Nephron progenitor cell (in vitro differentiated cells): ENCODE measurements at regions not wholly inside any gene's neighbourhood (a gene's known extent, or its start where the extent isn't known, plus 50 kb on each side); places are given as distances from the start of the nearest gene placed in this dataset.

ENCODE experiments used
- DNase-seq: peaks from one replicate; pipeline ENCODE4 v3.0.0; 2021
- H3K27ac Mint-ChIP-seq: 2 replicates; pipeline ENCODE4 v1.8.0; 2021; ENCODE audit warnings: mild to moderate bottlenecking, moderate library complexity, mixed read lengths
- H3K27me3 Mint-ChIP-seq: 2 replicates; pipeline ENCODE4 v1.8.0; 2021; ENCODE audit warnings: mild to moderate bottlenecking, low read depth, mixed read lengths; ENCODE audit not compliant: poor library complexity
- H3K36me3 Mint-ChIP-seq: 2 replicates; pipeline ENCODE4 v1.8.0; 2021; ENCODE audit warnings: low read depth, mixed read lengths
- H3K4me1 Mint-ChIP-seq: 2 replicates; pipeline ENCODE4 v1.8.0; 2021; ENCODE audit warnings: mixed read lengths
- H3K4me3 Mint-ChIP-seq: 2 replicates; pipeline ENCODE4 v1.8.0; 2021; ENCODE audit warnings: mild to moderate bottlenecking, moderate library complexity, mixed read lengths
- H3K9me3 Mint-ChIP-seq: 2 replicates; pipeline ENCODE4 v1.8.0; 2021; ENCODE audit warnings: mild to moderate bottlenecking, moderate library complexity, mixed read lengths
- TF ChIP-seq, protein P1 (sequence below): fragments of 200-600 bp; sonication (generic); IDR thresholded peaks from 2 replicates; pipeline ENCODE4 v1.5.0; 2021; ENCODE audit warnings: antibody characterized with exemption

DNA sequence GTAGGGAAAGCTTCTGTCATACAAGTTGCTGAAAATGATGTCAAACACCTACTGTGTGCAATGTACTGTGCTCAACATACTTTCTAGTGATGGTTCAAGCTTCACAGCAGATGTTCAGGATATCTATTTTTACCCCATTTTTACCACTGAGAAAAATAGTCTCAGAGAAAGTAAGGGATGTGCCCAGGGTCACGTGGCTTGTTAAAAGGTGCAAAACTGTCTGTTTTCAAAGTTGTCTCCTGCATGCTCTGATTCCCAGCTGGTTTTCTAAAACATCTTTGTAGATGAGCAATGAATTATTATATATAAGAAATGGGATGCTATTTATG lies 145.5 kb upstream of the LHCGR start:
- DNase-seq = no peak
- peaks cover 10% of the 10 kb centered on the region for H3K27me3 Mint-ChIP-seq
- peaks cover 3% of the 10 kb centered on the region for H3K9me3 Mint-ChIP-seq
- no peaks in the 10 kb centered on the region for H3K36me3 Mint-ChIP-seq
- no peak overlapping the region for H3K27ac Mint-ChIP-seq
- TF ChIP-seq, protein P1, sequence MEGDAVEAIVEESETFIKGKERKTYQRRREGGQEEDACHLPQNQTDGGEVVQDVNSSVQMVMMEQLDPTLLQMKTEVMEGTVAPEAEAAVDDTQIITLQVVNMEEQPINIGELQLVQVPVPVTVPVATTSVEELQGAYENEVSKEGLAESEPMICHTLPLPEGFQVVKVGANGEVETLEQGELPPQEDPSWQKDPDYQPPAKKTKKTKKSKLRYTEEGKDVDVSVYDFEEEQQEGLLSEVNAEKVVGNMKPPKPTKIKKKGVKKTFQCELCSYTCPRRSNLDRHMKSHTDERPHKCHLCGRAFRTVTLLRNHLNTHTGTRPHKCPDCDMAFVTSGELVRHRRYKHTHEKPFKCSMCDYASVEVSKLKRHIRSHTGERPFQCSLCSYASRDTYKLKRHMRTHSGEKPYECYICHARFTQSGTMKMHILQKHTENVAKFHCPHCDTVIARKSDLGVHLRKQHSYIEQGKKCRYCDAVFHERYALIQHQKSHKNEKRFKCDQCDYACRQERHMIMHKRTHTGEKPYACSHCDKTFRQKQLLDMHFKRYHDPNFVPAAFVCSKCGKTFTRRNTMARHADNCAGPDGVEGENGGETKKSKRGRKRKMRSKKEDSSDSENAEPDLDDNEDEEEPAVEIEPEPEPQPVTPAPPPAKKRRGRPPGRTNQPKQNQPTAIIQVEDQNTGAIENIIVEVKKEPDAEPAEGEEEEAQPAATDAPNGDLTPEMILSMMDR = no peak
- peaks cover 15% of the 10 kb centered on the region for H3K4me1 Mint-ChIP-seq
- H3K4me3 Mint-ChIP-seq = no peak overlapping the region

DNA sequence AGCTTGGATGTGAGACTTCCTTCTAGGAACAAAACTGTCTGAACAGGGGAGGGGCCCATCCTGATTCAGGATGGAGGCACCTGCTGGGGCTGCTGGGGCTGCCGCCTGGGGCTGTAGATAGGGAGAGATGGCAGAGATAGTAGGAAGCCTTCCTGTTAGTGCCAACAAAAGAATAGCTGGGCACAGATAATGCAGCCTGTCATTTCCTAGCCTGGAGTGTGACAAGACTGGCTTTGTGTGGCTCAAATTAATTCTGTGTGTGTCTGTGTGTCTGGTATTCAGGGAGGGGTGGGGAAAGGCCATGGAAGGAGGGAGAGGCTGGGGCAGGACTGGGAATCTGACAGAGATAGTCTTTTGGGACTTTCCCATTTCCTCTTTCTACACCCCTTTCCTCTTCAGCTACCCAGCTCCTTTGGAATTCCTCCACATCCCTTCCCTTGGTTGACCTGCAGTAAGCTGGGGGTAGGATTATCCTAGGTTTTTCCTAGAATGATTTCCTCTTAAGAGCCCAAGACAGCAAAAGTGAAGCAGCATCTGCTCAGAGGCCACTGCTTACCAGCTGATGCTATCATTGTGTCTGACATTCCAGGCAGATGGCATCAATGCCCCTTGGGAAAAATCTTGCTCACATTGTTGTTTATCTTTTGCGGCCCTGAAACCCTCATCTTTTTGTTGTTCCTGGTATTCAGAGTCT lies 144.9 kb upstream of the LHCGR start:
- H3K9me3 Mint-ChIP-seq = peaks cover 3% of the 10 kb centered on the region
- H3K4me1 Mint-ChIP-seq = peaks cover 10% of the 10 kb centered on the region
- H3K4me3 Mint-ChIP-seq = no peak overlapping the region
- no peak for DNase-seq
- no peak overlapping the region for H3K27ac Mint-ChIP-seq
- TF ChIP-seq, protein P1 = no peak
- peaks cover 10% of the 10 kb centered on the region for H3K27me3 Mint-ChIP-seq
- H3K36me3 Mint-ChIP-seq = no peaks in the 10 kb centered on the region

DNA sequence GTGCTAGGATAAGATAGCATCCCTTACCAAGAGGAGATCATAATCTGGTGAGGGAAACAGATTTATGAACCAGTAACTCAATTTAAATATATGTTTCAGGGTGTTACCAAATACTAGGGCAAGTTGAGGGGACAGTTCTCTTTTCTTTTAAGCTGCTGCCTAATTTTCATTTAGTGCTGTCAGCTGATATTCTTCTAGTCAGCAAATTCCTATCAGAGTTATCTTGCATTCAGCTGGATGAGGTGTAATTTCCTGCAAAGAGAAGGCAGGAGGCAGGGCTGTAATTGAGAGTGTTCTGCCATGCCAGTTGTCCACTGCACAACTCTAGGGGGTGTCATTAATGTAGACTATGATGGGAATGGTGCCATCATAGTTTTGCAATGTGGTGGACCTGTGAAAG lies 141.3 kb upstream of the LHCGR start:
- DNase-seq = no peak
- H3K27ac Mint-ChIP-seq = no peak overlapping the region
- H3K27me3 Mint-ChIP-seq = peaks cover 8% of the 10 kb centered on the region
- H3K4me1 Mint-ChIP-seq = peaks cover 8% of the 10 kb centered on the region
- TF ChIP-seq, protein P1 = no peak
- H3K36me3 Mint-ChIP-seq = no peaks in the 10 kb centered on the region
- no peak overlapping the region for H3K4me3 Mint-ChIP-seq
- peaks cover 3% of the 10 kb centered on the region for H3K9me3 Mint-ChIP-seq

DNA sequence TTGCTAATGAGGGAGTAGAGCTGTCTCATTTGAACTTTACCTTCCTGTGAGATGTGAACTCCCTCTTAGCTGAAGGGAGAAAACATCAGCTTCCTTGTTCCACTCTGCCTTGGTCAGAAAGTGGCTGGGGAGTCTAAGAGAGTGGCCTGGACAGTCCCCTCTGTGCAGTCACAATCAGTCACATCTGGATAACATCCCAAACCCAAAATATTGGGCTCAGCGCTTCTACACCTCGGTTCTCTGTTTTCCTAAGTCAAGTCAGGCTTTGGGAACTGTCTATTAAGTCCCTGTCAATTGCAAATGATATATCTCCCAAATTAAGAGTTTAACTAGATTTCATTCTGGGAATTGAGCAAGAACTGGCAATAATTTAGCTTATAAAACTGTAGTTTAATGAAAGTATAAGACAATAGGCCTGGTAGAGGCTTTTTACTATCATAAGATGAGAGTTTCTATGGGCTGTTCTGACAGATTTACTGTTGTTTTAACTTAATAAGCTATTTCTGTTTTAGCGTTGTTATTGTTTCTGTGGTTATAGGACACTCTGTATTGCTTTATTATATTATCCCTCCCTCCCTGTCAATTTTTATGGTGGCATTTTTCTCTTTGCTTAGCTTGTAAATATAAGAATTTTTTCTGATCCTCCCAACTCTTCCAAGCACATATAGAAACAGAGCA lies 135.1 kb upstream of the LHCGR start:
- H3K36me3 Mint-ChIP-seq = no peaks in the 10 kb centered on the region
- H3K27ac Mint-ChIP-seq = no peak overlapping the region
- peaks cover 4% of the 10 kb centered on the region for H3K4me1 Mint-ChIP-seq
- TF ChIP-seq, protein P1 = no peak
- H3K9me3 Mint-ChIP-seq = no peaks in the 10 kb centered on the region
- peaks cover 8% of the 10 kb centered on the region for H3K27me3 Mint-ChIP-seq
- DNase-seq = no peak
- no peak overlapping the region for H3K4me3 Mint-ChIP-seq

DNA sequence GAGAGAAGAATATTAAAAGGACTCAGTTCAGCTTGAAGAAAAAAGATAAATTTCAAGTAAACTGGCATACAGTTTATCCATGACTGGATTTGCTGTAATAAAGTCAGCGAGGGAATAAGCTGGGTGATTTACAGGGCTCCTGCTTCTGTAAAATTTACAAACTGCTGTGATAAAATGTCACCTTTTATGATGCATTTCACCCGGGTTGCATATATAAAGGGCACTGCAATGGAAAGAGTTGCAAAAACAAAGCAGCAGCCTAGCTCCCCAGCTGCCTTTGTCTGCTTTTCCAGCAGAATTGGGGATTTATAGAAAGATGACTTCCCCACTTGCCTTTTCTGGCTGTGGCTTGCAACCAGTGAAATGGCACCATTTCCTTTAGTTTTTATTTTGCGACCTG lies 132.5 kb upstream of the LHCGR start:
- Mint-ChIP-seq H3K27ac (no peak overlapping the region), H3K36me3 (no peaks in the 10 kb centered on the region), H3K4me1 (peaks cover 4% of the 10 kb centered on the region), H3K9me3 (peaks cover 3% of the 10 kb centered on the region), H3K4me3 (no peak overlapping the region), H3K27me3 (peaks cover 3% of the 10 kb centered on the region)
- no peak for DNase-seq
- TF ChIP-seq, protein P1 = no peak

DNA sequence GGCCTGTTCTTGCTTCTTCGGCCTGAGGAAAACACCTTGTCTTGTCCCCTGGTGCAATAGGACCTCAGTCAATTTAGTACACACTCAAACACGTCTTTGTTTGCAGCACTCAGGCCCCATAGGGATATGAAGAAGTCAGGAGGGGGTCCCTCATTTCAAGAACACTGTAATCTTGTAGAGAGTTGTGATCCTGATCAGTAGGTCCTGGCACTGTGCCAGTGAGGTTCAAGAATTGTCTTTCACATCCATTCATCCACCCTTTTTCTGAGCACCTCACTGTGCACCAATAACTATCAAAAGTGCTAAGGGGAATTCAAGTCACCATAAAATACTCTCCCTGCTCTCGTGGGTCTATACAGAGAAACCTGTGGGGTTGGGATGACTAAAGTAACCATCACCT lies 131.4 kb upstream of the LHCGR start:
- no peak for DNase-seq
- H3K9me3 Mint-ChIP-seq = peaks cover 3% of the 10 kb centered on the region
- H3K4me1 Mint-ChIP-seq = no peaks in the 10 kb centered on the region
- TF ChIP-seq, protein P1 = no peak
- H3K4me3 Mint-ChIP-seq = no peak overlapping the region
- no peaks in the 10 kb centered on the region for H3K36me3 Mint-ChIP-seq
- H3K27me3 Mint-ChIP-seq = peaks cover 5% of the 10 kb centered on the region
- H3K27ac Mint-ChIP-seq = no peak overlapping the region
